Neural cell (in vitro differentiated cells): ENCODE measurements at regions not wholly inside any gene's neighbourhood (a gene's known extent, or its start where the extent isn't known, plus 50 kb on each side); places are given as distances from the start of the nearest gene placed in this dataset.

ENCODE experiments used
- H2AFZ ChIP-seq: fragments of 200-600, 300-800 bp; sonication (generic), shearing (Covaris generic); 2 replicates; pipeline ENCODE4 v1.6.0; 2014; ENCODE audit warnings: low read depth, mild to moderate bottlenecking, antibody characterized with exemption, low read length, moderate library complexity
- H3F3A ChIP-seq: fragments of 200-600 bp; shearing (Covaris generic); 2 replicates; pipeline ENCODE4 v1.6.1; 2016; ENCODE audit warnings: mild to moderate bottlenecking, moderate library complexity, mixed read lengths, antibody characterized with exemption, low read length; ENCODE audit not compliant: insufficient read depth, poor library complexity, severe bottlenecking
- H3K27ac ChIP-seq: fragments of 200-600, 300-800 bp; sonication (generic), shearing (Covaris generic); 2 replicates; pipeline ENCODE4 v1.5.1; 2014; ENCODE audit warnings: mild to moderate bottlenecking, low read length, moderate library complexity
- H3K27me3 ChIP-seq: fragments of 300-800, 200-600 bp; sonication (generic), shearing (Covaris generic); 2 replicates; pipeline ENCODE4 v1.6.0; 2014; ENCODE audit warnings: mild to moderate bottlenecking, low read depth, low read length, moderate library complexity; ENCODE audit not compliant: insufficient read depth
- H3K36me3 ChIP-seq: fragments of 300-800, 200-600 bp; sonication (generic), shearing (Covaris generic); 2 replicates; pipeline ENCODE4 v1.5.1; 2014; ENCODE audit warnings: mild to moderate bottlenecking, antibody characterized with exemption, low read length, moderate library complexity; ENCODE audit not compliant: insufficient read depth
- H3K4me2 ChIP-seq: fragments of 300-800, 200-600 bp; sonication (generic), shearing (Covaris generic); 2 replicates; pipeline ENCODE4 v1.6.0; 2014; ENCODE audit warnings: mild to moderate bottlenecking, low read length
- H3K4me3 ChIP-seq: fragments of 300-800, 200-600 bp; sonication (generic), shearing (Covaris generic); 2 replicates; pipeline ENCODE4 v1.5.1; 2014; ENCODE audit warnings: mild to moderate bottlenecking, low read length, moderate library complexity
- H3K79me2 ChIP-seq: fragments of 200-600 bp; shearing (Covaris generic); replicated peaks from 2 replicates; pipeline ENCODE4 v1.6.0; 2014; ENCODE audit warnings: mild to moderate bottlenecking, low read length, moderate library complexity; ENCODE audit not compliant: insufficient read depth
- H3K9ac ChIP-seq: fragments of 300-800, 200-600 bp; sonication (generic), shearing (Covaris generic); 2 replicates; pipeline ENCODE4 v1.6.1; 2016; ENCODE audit warnings: mild to moderate bottlenecking, low read length, mixed read lengths
- H3K9me2 ChIP-seq: fragments of 200-600 bp; shearing (Covaris generic); 2 replicates; pipeline ENCODE4 v1.6.1; 2016; ENCODE audit warnings: mild to moderate bottlenecking, low read length, mixed read lengths; ENCODE audit not compliant: insufficient read depth
- H3K9me3 ChIP-seq: fragments of 200-600, 300-800 bp; sonication (generic), shearing (Covaris generic); 2 replicates; pipeline ENCODE4 v1.6.1; 2016; ENCODE audit warnings: mild to moderate bottlenecking, mixed run types, low read length, moderate library complexity, mixed read lengths
- H4K20me1 ChIP-seq: fragments of 200-600 bp; shearing (Covaris generic); 2 replicates; pipeline ENCODE4 v1.6.1; 2016; ENCODE audit warnings: mild to moderate bottlenecking, mixed run types; ENCODE audit not compliant: insufficient read depth
- CTCF ChIP-seq: fragments of 450-650 bp; IDR thresholded peaks from 2 replicates; pipeline ENCODE4 v1.5.1; 2014; ENCODE audit warnings: antibody characterized with exemption, mild to moderate bottlenecking, moderate library complexity; ENCODE audit not compliant: poor library complexity, severe bottlenecking
- EP300 ChIP-seq: fragments of 450-650 bp; conservative IDR thresholded peaks from 2 replicates; pipeline ENCODE4 v1.6.1; 2014; ENCODE audit warnings: antibody characterized with exemption, mild to moderate bottlenecking, moderate library complexity; ENCODE audit not compliant: poor library complexity, severe bottlenecking
- EZH2 ChIP-seq: fragments of 200-600, 300-800 bp; shearing (Covaris generic), sonication (generic); IDR thresholded peaks from 2 replicates; pipeline ENCODE4 v1.6.1; 2014; ENCODE audit warnings: antibody characterized with exemption, low read length, borderline replicate concordance, mild to moderate bottlenecking; ENCODE audit not compliant: insufficient read depth, poor library complexity, severe bottlenecking
- MXI1 ChIP-seq: fragments of 450-650 bp; conservative IDR thresholded peaks from 2 replicates; pipeline ENCODE4 v1.6.1; 2014; ENCODE audit warnings: antibody characterized with exemption, mild to moderate bottlenecking; ENCODE audit not compliant: poor library complexity, severe bottlenecking
- POLR2AphosphoS5 ChIP-seq: IDR thresholded peaks from 2 replicates; pipeline ENCODE4 v1.6.1; 2012
- RAD21 ChIP-seq: fragments of 450-650 bp; conservative IDR thresholded peaks from 2 replicates; pipeline ENCODE4 v1.6.1; 2014; ENCODE audit warnings: antibody characterized with exemption, mild to moderate bottlenecking, moderate library complexity
- SMC3 ChIP-seq: fragments of 450-650 bp; conservative IDR thresholded peaks from 2 replicates; pipeline ENCODE4 v1.6.1; 2014; ENCODE audit warnings: antibody characterized with exemption, mild to moderate bottlenecking, moderate library complexity; ENCODE audit not compliant: poor library complexity
- TAF1 ChIP-seq: IDR thresholded peaks from 2 replicates; pipeline ENCODE4 v1.6.1; 2012; ENCODE audit warnings: low read depth
- TF ChIP-seq, protein P1 (sequence below): IDR thresholded peaks from 2 replicates; pipeline ENCODE4 v1.6.1; 2012; ENCODE audit warnings: borderline replicate concordance

- Histone ChIP-seq H3K79me2 (no peaks in the 10 kb centered on the region), H3F3A (peaks cover 6% of the 10 kb centered on the region), H2AFZ (no peak overlapping the region), H3K36me3 (no peaks in the 10 kb centered on the region), H3K4me2 (no peak overlapping the region), H3K9me3 (no peaks in the 10 kb centered on the region), H3K9me2 (no peaks in the 10 kb centered on the region), H3K4me3 (no peak overlapping the region), H3K27me3 (peaks cover 4% of the 10 kb centered on the region), H4K20me1 (no peaks in the 10 kb centered on the region), H3K27ac (no peak overlapping the region), H3K9ac (no peak overlapping the region)
- TF ChIP-seq RAD21 = no peak
- TF ChIP-seq MXI1 = no peak
- TF ChIP-seq CTCF = no peak
- TF ChIP-seq, protein P1, sequence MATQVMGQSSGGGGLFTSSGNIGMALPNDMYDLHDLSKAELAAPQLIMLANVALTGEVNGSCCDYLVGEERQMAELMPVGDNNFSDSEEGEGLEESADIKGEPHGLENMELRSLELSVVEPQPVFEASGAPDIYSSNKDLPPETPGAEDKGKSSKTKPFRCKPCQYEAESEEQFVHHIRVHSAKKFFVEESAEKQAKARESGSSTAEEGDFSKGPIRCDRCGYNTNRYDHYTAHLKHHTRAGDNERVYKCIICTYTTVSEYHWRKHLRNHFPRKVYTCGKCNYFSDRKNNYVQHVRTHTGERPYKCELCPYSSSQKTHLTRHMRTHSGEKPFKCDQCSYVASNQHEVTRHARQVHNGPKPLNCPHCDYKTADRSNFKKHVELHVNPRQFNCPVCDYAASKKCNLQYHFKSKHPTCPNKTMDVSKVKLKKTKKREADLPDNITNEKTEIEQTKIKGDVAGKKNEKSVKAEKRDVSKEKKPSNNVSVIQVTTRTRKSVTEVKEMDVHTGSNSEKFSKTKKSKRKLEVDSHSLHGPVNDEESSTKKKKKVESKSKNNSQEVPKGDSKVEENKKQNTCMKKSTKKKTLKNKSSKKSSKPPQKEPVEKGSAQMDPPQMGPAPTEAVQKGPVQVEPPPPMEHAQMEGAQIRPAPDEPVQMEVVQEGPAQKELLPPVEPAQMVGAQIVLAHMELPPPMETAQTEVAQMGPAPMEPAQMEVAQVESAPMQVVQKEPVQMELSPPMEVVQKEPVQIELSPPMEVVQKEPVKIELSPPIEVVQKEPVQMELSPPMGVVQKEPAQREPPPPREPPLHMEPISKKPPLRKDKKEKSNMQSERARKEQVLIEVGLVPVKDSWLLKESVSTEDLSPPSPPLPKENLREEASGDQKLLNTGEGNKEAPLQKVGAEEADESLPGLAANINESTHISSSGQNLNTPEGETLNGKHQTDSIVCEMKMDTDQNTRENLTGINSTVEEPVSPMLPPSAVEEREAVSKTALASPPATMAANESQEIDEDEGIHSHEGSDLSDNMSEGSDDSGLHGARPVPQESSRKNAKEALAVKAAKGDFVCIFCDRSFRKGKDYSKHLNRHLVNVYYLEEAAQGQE = no peak
- TF ChIP-seq SMC3 = no peak
- no peak for TF ChIP-seq EP300
- TF ChIP-seq TAF1 = no peak
- no peak for TF ChIP-seq EZH2
- no peak for TF ChIP-seq POLR2AphosphoS5
Measured at GRCh38 chr10:4649886-4650508, 176.0 kb upstream of the AKR1E2 start.

DNA sequence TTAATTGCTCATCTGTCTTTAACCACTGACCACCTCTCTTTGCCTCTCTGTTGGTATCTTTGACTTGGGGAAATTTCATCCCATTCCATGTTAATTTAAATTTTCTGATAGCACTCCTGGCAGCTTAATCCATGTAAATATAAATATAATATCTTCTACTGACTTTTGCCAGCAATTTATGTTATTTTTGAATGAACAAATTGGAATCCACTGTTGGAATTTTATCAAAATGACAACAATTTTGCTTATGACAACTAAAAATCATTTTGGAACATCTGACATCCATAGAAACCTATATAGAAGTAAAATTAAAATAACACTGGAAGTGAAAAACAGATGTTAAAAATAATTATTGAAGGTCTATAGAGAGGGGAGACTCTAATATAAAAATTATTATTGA, 176.5 kb upstream of the AKR1E2 start:
- no peaks in the 10 kb centered on the region for H3K9me3 ChIP-seq
- H3K79me2 ChIP-seq = no peaks in the 10 kb centered on the region
- TF ChIP-seq CTCF (no peak), RAD21 (no peak), EP300 (no peak), EZH2 (no peak), TAF1 (no peak), MXI1 (no peak), SMC3 (no peak), POLR2AphosphoS5 (no peak)
- TF ChIP-seq, protein P1 = no peak
- H2AFZ ChIP-seq = no peak overlapping the region
- no peak overlapping the region for H3K4me3 ChIP-seq
- no peak overlapping the region for H3K4me2 ChIP-seq
- no peaks in the 10 kb centered on the region for H3K9me2 ChIP-seq
- no peak overlapping the region for H3K27ac ChIP-seq
- H3K27me3 ChIP-seq = peaks cover 4% of the 10 kb centered on the region
- H4K20me1 ChIP-seq = no peaks in the 10 kb centered on the region
- H3K36me3 ChIP-seq = no peaks in the 10 kb centered on the region
- H3F3A ChIP-seq = peaks cover 6% of the 10 kb centered on the region
- no peak overlapping the region for H3K9ac ChIP-seq
